ENCODE measurements at regions not wholly inside any gene's neighbourhood (a gene's known extent, or its start where the extent isn't known, plus 50 kb on each side); places are given as distances from the start of the nearest gene placed in this dataset.

DNA sequence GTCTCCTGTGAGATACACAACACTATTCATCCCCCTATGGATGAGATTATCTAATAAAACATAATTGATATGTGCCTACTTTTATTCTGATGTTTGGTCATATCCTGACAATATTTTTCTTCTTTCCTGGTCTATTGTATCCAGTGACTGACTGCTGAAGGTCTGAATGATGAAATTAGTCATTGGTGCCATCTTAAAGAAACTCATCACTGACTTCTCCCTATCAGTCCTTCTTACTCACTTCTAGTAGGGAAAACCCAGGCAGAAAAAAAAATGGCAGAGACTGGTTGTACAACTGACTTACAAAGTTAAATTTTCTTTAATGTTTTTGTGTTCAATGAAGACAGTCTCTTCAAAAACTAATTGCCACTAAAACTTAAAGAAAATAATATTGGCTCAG is 377.4 kb downstream of the HTR7 start:
- Histone ChIP-seq H3K27me3 (ENCODE audit: control insufficient read depth in 1 of 2, insufficient read depth in 2 of 2, low read length in 1 of 2) (no peaks in the 10 kb centered on the region), H3K4me1 (ENCODE audit: control insufficient read depth in 1 of 2, insufficient read depth in 2 of 2, low read length in 2 of 2) (no peaks in the 10 kb centered on the region), H3K4me3 (ENCODE audit: low read length in 2 of 2) (no peak overlapping the region), H3K27ac (ENCODE audit: low read depth in 1 of 2, low read length in 2 of 2) (no peak overlapping the region), H3K9me3 (ENCODE audit: control insufficient read depth, low read length) (no peaks in the 10 kb centered on the region), H3K36me3 (ENCODE audit: control insufficient read depth in 1 of 2, insufficient read depth in 2 of 2, low read length in 1 of 2) (no peaks in the 10 kb centered on the region)
- DNase-seq: no peak
- intact Hi-C loops (cut with DNase I): no loop called here
- ATAC-seq (ENCODE audit: low FRiP score): no peak

GRCh38 chr10:90481326-90481923 is 376.4 kb downstream of the HTR7 start:
- Histone ChIP-seq H3K27me3 (ENCODE audit: control insufficient read depth in 1 of 2, insufficient read depth in 2 of 2, low read length in 1 of 2) (no peaks in the 10 kb centered on the region), H3K27ac (ENCODE audit: low read depth in 1 of 2, low read length in 2 of 2) (no peak overlapping the region), H3K4me3 (ENCODE audit: low read length in 2 of 2) (no peak overlapping the region), H3K9me3 (ENCODE audit: control insufficient read depth, low read length) (no peaks in the 10 kb centered on the region), H3K4me1 (ENCODE audit: control insufficient read depth in 1 of 2, insufficient read depth in 2 of 2, low read length in 2 of 2) (no peaks in the 10 kb centered on the region), H3K36me3 (ENCODE audit: control insufficient read depth in 1 of 2, insufficient read depth in 2 of 2, low read length in 1 of 2) (no peaks in the 10 kb centered on the region)
- intact Hi-C loops (cut with DNase I): no loop called here
- ATAC-seq (ENCODE audit: low FRiP score) (no peak), DNase-seq (no peak)
- WGBS, 2 donors: 89 to 92% methylated on average over 4 of the region's 4 CpGs

DNA sequence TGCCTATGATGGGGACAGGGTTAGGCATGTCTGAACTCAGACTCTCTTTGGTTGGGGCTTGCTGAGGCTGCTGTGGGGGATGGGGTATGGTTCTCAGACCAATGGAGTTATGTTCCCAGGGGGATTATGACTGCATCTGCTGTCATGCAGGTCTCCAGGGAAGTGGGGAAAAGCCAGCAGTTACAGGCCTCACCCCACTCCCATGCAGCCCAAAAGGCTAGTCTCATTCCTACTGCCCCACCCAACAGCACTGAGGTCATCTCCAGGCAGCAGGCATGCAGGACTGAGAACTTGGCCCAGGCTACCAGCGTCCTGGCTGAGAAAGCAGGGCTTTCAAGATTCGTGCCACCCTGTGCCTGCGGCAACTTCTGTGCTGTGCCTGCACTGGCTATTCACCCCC is 373.3 kb downstream of the HTR7 start:
- WGBS, 2 donors: 39 to 53% methylated on average over 3 of the region's 3 CpGs

GRCh38 chr10:90494183-90494582 is 363.7 kb downstream of the HTR7 start:
- DNase-seq (no peak), ATAC-seq (ENCODE audit: low FRiP score) (no peak)
- H3K27me3 ChIP-seq (ENCODE audit: control insufficient read depth in 1 of 2, insufficient read depth in 2 of 2, low read length in 1 of 2): no peaks in the 10 kb centered on the region
- H3K4me1 ChIP-seq (ENCODE audit: control insufficient read depth in 1 of 2, insufficient read depth in 2 of 2, low read length in 2 of 2): no peaks in the 10 kb centered on the region
- intact Hi-C loops (cut with DNase I): no loop called here
- 91 to 92% methylated on average over 2 of the region's 2 CpGs for WGBS, 2 donors
- H3K36me3 ChIP-seq (ENCODE audit: control insufficient read depth in 1 of 2, insufficient read depth in 2 of 2, low read length in 1 of 2): no peaks in the 10 kb centered on the region
- H3K9me3 ChIP-seq (ENCODE audit: control insufficient read depth, low read length): no peaks in the 10 kb centered on the region
- H3K27ac ChIP-seq (ENCODE audit: low read depth in 1 of 2, low read length in 2 of 2): no peak overlapping the region
- no peak overlapping the region for H3K4me3 ChIP-seq (ENCODE audit: low read length in 2 of 2)

More for the DNA sequence above, 373.3 kb downstream of the HTR7 start:
- Histone ChIP-seq H3K4me3 (ENCODE audit: low read length in 2 of 2) (no peak overlapping the region), H3K27ac (ENCODE audit: low read depth in 1 of 2, low read length in 2 of 2) (no peak overlapping the region), H3K36me3 (ENCODE audit: control insufficient read depth in 1 of 2, insufficient read depth in 2 of 2, low read length in 1 of 2) (no peaks in the 10 kb centered on the region), H3K9me3 (ENCODE audit: control insufficient read depth, low read length) (no peaks in the 10 kb centered on the region), H3K27me3 (ENCODE audit: control insufficient read depth in 1 of 2, insufficient read depth in 2 of 2, low read length in 1 of 2) (no peaks in the 10 kb centered on the region), H3K4me1 (ENCODE audit: control insufficient read depth in 1 of 2, insufficient read depth in 2 of 2, low read length in 2 of 2) (no peaks in the 10 kb centered on the region)
- intact Hi-C loops (cut with DNase I): no loop called here
- peak; percentile 47 to 73 for DNase-seq
- no peak for ATAC-seq (ENCODE audit: low FRiP score)

DNA sequence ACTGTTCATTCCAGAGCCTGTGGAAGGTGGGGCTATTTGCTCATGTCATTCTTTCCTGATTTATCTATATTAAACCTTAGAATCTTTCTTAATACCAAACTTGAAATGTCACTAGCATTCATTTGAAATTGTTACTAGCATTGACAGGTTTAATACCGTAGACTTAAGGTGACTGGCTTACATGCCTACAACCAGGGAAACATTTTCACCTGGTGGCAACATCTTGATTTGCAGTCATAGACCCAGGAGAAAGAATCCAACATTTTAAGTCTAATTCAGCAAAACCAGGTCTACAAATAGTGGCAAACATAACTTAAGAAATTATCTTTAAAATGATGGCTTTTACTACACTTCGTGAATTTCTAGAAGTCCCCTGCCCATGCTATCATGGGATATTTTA is 353.7 kb downstream of the HTR7 start:
- DNase-seq (no peak), ATAC-seq (ENCODE audit: low FRiP score) (no peak)
- no peak overlapping the region for H3K4me3 ChIP-seq (ENCODE audit: low read length in 2 of 2)
- WGBS, 2 donors: 83 to 88% methylated on average over 2 of the region's 2 CpGs
- no peaks in the 10 kb centered on the region for H3K27me3 ChIP-seq (ENCODE audit: control insufficient read depth in 1 of 2, insufficient read depth in 2 of 2, low read length in 1 of 2)
- H3K4me1 ChIP-seq (ENCODE audit: control insufficient read depth in 1 of 2, insufficient read depth in 2 of 2, low read length in 2 of 2): no peaks in the 10 kb centered on the region
- no peaks in the 10 kb centered on the region for H3K36me3 ChIP-seq (ENCODE audit: control insufficient read depth in 1 of 2, insufficient read depth in 2 of 2, low read length in 1 of 2)
- H3K27ac ChIP-seq (ENCODE audit: low read depth in 1 of 2, low read length in 2 of 2): no peak overlapping the region
- H3K9me3 ChIP-seq (ENCODE audit: control insufficient read depth, low read length): peaks cover 4% of the 10 kb centered on the region
- intact Hi-C loops (cut with DNase I): no loop called here

GRCh38 chr10:90526721-90527120 is 331.1 kb downstream of the HTR7 start:
- no peaks in the 10 kb centered on the region for H3K27me3 ChIP-seq (ENCODE audit: control insufficient read depth in 1 of 2, insufficient read depth in 2 of 2, low read length in 1 of 2)
- no peak overlapping the region for H3K4me3 ChIP-seq (ENCODE audit: low read length in 2 of 2)
- DNase-seq: no peak
- H3K9me3 ChIP-seq (ENCODE audit: control insufficient read depth, low read length): peaks cover 2% of the 10 kb centered on the region
- WGBS, 2 donors: 94 to 95% methylated on average over 1 of the region's 1 CpG
- H3K36me3 ChIP-seq (ENCODE audit: control insufficient read depth in 1 of 2, insufficient read depth in 2 of 2, low read length in 1 of 2): no peaks in the 10 kb centered on the region
- intact Hi-C loops (cut with DNase I): no loop called here
- H3K4me1 ChIP-seq (ENCODE audit: control insufficient read depth in 1 of 2, insufficient read depth in 2 of 2, low read length in 2 of 2): no peaks in the 10 kb centered on the region
- no peak overlapping the region for H3K27ac ChIP-seq (ENCODE audit: low read depth in 1 of 2, low read length in 2 of 2)
- no peak for ATAC-seq (ENCODE audit: low FRiP score)

DNA sequence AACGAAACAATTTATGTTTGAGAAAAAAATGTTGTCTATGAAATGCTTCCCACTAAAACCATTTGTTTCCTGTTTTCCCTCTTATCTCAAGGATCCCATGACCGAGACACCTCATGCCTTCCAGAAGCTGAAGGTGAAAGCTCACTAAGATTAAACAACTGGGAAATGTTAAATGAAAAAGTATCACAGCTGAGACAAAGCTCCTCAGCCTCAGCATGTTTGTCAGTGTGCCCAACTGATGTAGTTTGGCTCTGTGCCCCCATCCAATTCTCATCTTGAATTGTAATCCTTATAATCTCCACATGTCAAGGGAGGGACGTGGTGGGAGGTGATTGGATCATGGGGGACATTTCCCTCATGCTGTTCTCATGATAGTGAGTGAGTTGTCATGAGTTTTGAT is 327.3 kb downstream of the HTR7 start:
- Histone ChIP-seq H3K9me3 (ENCODE audit: control insufficient read depth, low read length) (peaks cover 2% of the 10 kb centered on the region), H3K27ac (ENCODE audit: low read depth in 1 of 2, low read length in 2 of 2) (no peak overlapping the region), H3K27me3 (ENCODE audit: control insufficient read depth in 1 of 2, insufficient read depth in 2 of 2, low read length in 1 of 2) (no peaks in the 10 kb centered on the region), H3K36me3 (ENCODE audit: control insufficient read depth in 1 of 2, insufficient read depth in 2 of 2, low read length in 1 of 2) (no peaks in the 10 kb centered on the region), H3K4me1 (ENCODE audit: control insufficient read depth in 1 of 2, insufficient read depth in 2 of 2, low read length in 2 of 2) (no peaks in the 10 kb centered on the region), H3K4me3 (ENCODE audit: low read length in 2 of 2) (no peak overlapping the region)
- ATAC-seq (ENCODE audit: low FRiP score) (no peak), DNase-seq (no peak)
- WGBS, 2 donors: 57 to 59% methylated on average over 3 of the region's 3 CpGs
- intact Hi-C loops (cut with DNase I): no loop called here

DNA sequence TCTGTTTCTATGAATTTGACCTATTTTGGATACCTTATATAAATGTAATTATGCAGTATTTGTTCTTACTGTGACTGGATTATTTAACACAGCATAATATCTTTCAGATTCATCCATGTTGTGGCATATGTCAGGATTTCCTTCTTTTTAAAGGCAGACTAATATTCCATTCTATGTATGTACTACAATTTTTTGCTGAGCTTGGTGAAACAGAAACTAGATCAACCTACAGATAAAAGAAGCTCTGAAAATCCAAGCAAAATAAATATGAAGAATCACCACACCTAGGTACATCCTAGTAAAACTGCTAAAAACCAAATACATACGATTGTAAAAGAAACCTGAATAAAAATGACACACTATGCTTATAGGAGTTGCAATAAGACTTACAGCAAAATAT is 300.5 kb downstream of the HTR7 start:
- H3K4me1 ChIP-seq (ENCODE audit: control insufficient read depth in 1 of 2, insufficient read depth in 2 of 2, low read length in 2 of 2): no peaks in the 10 kb centered on the region
- H3K27ac ChIP-seq (ENCODE audit: low read depth in 1 of 2, low read length in 2 of 2): no peak overlapping the region
- no peaks in the 10 kb centered on the region for H3K27me3 ChIP-seq (ENCODE audit: control insufficient read depth in 1 of 2, insufficient read depth in 2 of 2, low read length in 1 of 2)
- intact Hi-C loops (cut with DNase I): no loop called here
- no peak for DNase-seq
- H3K4me3 ChIP-seq (ENCODE audit: low read length in 2 of 2): no peak overlapping the region
- H3K9me3 ChIP-seq (ENCODE audit: control insufficient read depth, low read length): no peaks in the 10 kb centered on the region
- 89 to 96% methylated on average over 1 of the region's 1 CpG for WGBS, 2 donors
- no peaks in the 10 kb centered on the region for H3K36me3 ChIP-seq (ENCODE audit: control insufficient read depth in 1 of 2, insufficient read depth in 2 of 2, low read length in 1 of 2)
- ATAC-seq (ENCODE audit: low FRiP score): no peak

GRCh38 chr10:90560331-90560730 is 297.5 kb downstream of the HTR7 start:
- 62 to 80% methylated on average over 2 of the region's 2 CpGs for WGBS, 2 donors
- Histone ChIP-seq H3K9me3 (ENCODE audit: control insufficient read depth, low read length) (no peaks in the 10 kb centered on the region), H3K27me3 (ENCODE audit: control insufficient read depth in 1 of 2, insufficient read depth in 2 of 2, low read length in 1 of 2) (no peaks in the 10 kb centered on the region), H3K27ac (ENCODE audit: low read depth in 1 of 2, low read length in 2 of 2) (no peak overlapping the region), H3K36me3 (ENCODE audit: control insufficient read depth in 1 of 2, insufficient read depth in 2 of 2, low read length in 1 of 2) (no peaks in the 10 kb centered on the region), H3K4me1 (ENCODE audit: control insufficient read depth in 1 of 2, insufficient read depth in 2 of 2, low read length in 2 of 2) (no peaks in the 10 kb centered on the region), H3K4me3 (ENCODE audit: low read length in 2 of 2) (no peak overlapping the region)
- ATAC-seq (ENCODE audit: low FRiP score) (no peak), DNase-seq (no peak)
- intact Hi-C loops (cut with DNase I): no loop called here

Measured in aorta (tissue), 5 donors.